ENCODE measurements at regions not wholly inside any gene's neighbourhood (a gene's known extent, or its start where the extent isn't known, plus 50 kb on each side); places are given as distances from the start of the nearest gene placed in this dataset.
"Not testable (repeated sequence)": the region's sequence is repeated elsewhere in the genome, so short reads cannot be mapped to it uniquely, and the experiment has no call there.

DNA sequence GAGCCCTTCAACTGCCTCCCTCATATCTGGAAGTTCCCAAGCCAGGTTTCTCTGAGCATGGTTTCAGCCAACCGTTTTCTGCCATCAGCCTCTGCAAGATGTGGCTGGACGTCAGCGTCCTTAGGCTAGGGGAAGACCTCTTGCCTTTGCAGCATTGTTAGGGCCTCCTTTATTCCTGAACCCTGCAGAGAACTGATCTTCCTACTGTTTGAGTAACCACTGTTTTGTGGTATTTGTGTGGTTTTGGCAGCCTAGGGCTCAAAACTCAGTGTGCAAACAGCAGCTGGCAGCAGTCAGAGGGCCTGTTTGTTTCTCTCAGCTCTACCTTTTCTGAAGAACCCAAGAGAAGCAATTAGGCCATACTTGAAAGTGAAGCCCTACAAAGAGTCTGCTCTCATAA, 83.4 kb upstream of the SEMA3E start:
- Histone ChIP-seq H2AFZ (ENCODE audit: control insufficient read depth, low read length) (no peak overlapping the region), H4K20me1 (ENCODE audit: control insufficient read depth, extremely low read depth, insufficient read depth, low read length) (no peaks in the 10 kb centered on the region), H3K27ac (ENCODE audit: control insufficient read depth, insufficient read depth, low read length) (no peak overlapping the region), H3K4me1 (ENCODE audit: control insufficient read depth, extremely low read depth, insufficient read depth, low read length) (no peaks in the 10 kb centered on the region), H3K9me1 (ENCODE audit: control insufficient read depth, extremely low read depth, insufficient read depth, low read length) (no peaks in the 10 kb centered on the region), H3K27me3 (ENCODE audit: control insufficient read depth, extremely low read depth, insufficient read depth, low read length) (no peaks in the 10 kb centered on the region), H3K9ac (ENCODE audit: control insufficient read depth, extremely low read depth, insufficient read depth, low read length) (no peak overlapping the region), H3K79me2 (ENCODE audit: control insufficient read depth, insufficient read depth, low read length) (no peaks in the 10 kb centered on the region), H3K9me3 (ENCODE audit: control insufficient read depth, low read depth, low read length) (no peaks in the 10 kb centered on the region), H3K4me2 (ENCODE audit: control insufficient read depth, extremely low read depth, insufficient read depth, low read depth, low read length) (no peak overlapping the region), H3K4me3 (ENCODE audit: control insufficient read depth in 2 of 3, extremely low read depth in 1 of 3, insufficient read depth in 2 of 3, low read depth in 1 of 3, low read length in 3 of 3) (no peak overlapping the region), H3K36me3 (ENCODE audit: control insufficient read depth in 2 of 2, extremely low read depth in 1 of 2, insufficient read depth in 2 of 2, low read length in 2 of 2) (no peaks in the 10 kb centered on the region)
- dilution Hi-C loops (cut with MboI; ENCODE audit: extremely low pct_ligation_motif_present, low sequenced_read_pairs) = no loop called here
- DNase-seq (ENCODE audit: low read depth, low spot score) (no peak), FAIRE-seq (no peak)
- TF ChIP-seq, protein P1, sequence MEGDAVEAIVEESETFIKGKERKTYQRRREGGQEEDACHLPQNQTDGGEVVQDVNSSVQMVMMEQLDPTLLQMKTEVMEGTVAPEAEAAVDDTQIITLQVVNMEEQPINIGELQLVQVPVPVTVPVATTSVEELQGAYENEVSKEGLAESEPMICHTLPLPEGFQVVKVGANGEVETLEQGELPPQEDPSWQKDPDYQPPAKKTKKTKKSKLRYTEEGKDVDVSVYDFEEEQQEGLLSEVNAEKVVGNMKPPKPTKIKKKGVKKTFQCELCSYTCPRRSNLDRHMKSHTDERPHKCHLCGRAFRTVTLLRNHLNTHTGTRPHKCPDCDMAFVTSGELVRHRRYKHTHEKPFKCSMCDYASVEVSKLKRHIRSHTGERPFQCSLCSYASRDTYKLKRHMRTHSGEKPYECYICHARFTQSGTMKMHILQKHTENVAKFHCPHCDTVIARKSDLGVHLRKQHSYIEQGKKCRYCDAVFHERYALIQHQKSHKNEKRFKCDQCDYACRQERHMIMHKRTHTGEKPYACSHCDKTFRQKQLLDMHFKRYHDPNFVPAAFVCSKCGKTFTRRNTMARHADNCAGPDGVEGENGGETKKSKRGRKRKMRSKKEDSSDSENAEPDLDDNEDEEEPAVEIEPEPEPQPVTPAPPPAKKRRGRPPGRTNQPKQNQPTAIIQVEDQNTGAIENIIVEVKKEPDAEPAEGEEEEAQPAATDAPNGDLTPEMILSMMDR (optimal IDR thresholded peaks at IDR 0.05 in 1 of 3, IDR thresholded peaks at IDR 0.05 in 1 of 3, conservative IDR thresholded peaks at IDR 0.05 in 1 of 3; ENCODE audit: extremely low read depth in 1 of 3, insufficient read depth in 2 of 3, low read length in 3 of 3) = no peak
- no peak for TF ChIP-seq EZH2 (IDR thresholded peaks at IDR 0.05; ENCODE audit: low read length)

DNA sequence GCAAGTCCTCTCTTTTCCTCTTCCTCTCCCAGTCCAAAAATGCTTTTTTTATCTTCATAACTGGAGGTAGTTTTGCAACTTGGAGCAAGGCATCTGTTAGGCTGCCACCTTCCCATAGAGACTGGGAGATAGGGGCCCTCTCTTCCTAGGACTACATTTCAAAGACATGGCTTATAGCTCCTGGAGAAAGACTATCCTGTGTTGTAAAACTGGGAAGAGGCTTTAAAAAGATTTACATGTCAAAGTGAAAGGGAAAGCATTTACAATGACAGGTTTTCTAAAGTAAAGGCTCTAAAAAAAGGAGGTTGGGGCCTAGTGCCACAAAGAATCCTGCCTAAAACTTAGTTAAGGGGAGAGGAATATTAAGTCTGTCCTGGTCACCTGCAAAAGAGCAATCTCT, 82.2 kb upstream of the SEMA3E start:
- no peaks in the 10 kb centered on the region for H3K9me3 ChIP-seq (ENCODE audit: control insufficient read depth, low read depth, low read length)
- H3K36me3 ChIP-seq (ENCODE audit: control insufficient read depth in 2 of 2, extremely low read depth in 1 of 2, insufficient read depth in 2 of 2, low read length in 2 of 2) = no peaks in the 10 kb centered on the region
- H3K9me1 ChIP-seq (ENCODE audit: control insufficient read depth, extremely low read depth, insufficient read depth, low read length) = no peaks in the 10 kb centered on the region
- dilution Hi-C loops (cut with MboI; ENCODE audit: extremely low pct_ligation_motif_present, low sequenced_read_pairs) = no loop called here
- no peaks in the 10 kb centered on the region for H3K27me3 ChIP-seq (ENCODE audit: control insufficient read depth, extremely low read depth, insufficient read depth, low read length)
- TF ChIP-seq EZH2 (IDR thresholded peaks at IDR 0.05; ENCODE audit: low read length) = no peak
- TF ChIP-seq, protein P1 (optimal IDR thresholded peaks at IDR 0.05 in 1 of 3, IDR thresholded peaks at IDR 0.05 in 1 of 3, conservative IDR thresholded peaks at IDR 0.05 in 1 of 3; ENCODE audit: extremely low read depth in 1 of 3, insufficient read depth in 2 of 3, low read length in 3 of 3) = no peak
- no peak overlapping the region for H3K4me3 ChIP-seq (ENCODE audit: control insufficient read depth in 2 of 3, extremely low read depth in 1 of 3, insufficient read depth in 2 of 3, low read depth in 1 of 3, low read length in 3 of 3)
- DNase-seq (ENCODE audit: low read depth, low spot score) (no peak), FAIRE-seq (no peak)
- no peak overlapping the region for H2AFZ ChIP-seq (ENCODE audit: control insufficient read depth, low read length)
- no peak overlapping the region for H3K4me2 ChIP-seq (ENCODE audit: control insufficient read depth, extremely low read depth, insufficient read depth, low read depth, low read length)
- H4K20me1 ChIP-seq (ENCODE audit: control insufficient read depth, extremely low read depth, insufficient read depth, low read length) = no peaks in the 10 kb centered on the region
- H3K9ac ChIP-seq (ENCODE audit: control insufficient read depth, extremely low read depth, insufficient read depth, low read length) = no peak overlapping the region
- no peaks in the 10 kb centered on the region for H3K79me2 ChIP-seq (ENCODE audit: control insufficient read depth, insufficient read depth, low read length)
- H3K4me1 ChIP-seq (ENCODE audit: control insufficient read depth, extremely low read depth, insufficient read depth, low read length) = no peaks in the 10 kb centered on the region
- H3K27ac ChIP-seq (ENCODE audit: control insufficient read depth, insufficient read depth, low read length) = no peak overlapping the region

GRCh38 chr7:83716923-83717322, 68.0 kb upstream of the SEMA3E start:
- FAIRE-seq; H3K36me3 ChIP-seq (ENCODE audit: control insufficient read depth in 2 of 2, extremely low read depth in 1 of 2, insufficient read depth in 2 of 2, low read length in 2 of 2); H3K27me3 ChIP-seq (ENCODE audit: control insufficient read depth, extremely low read depth, insufficient read depth, low read length); H3K9me3 ChIP-seq (ENCODE audit: control insufficient read depth, low read depth, low read length); H2AFZ ChIP-seq (ENCODE audit: control insufficient read depth, low read length); H3K79me2 ChIP-seq (ENCODE audit: control insufficient read depth, insufficient read depth, low read length); H3K9ac ChIP-seq (ENCODE audit: control insufficient read depth, extremely low read depth, insufficient read depth, low read length); DNase-seq (ENCODE audit: low read depth, low spot score); H3K4me1 ChIP-seq (ENCODE audit: control insufficient read depth, extremely low read depth, insufficient read depth, low read length); dilution Hi-C loops (cut with MboI; ENCODE audit: extremely low pct_ligation_motif_present, low sequenced_read_pairs); H4K20me1 ChIP-seq (ENCODE audit: control insufficient read depth, extremely low read depth, insufficient read depth, low read length); H3K9me1 ChIP-seq (ENCODE audit: control insufficient read depth, extremely low read depth, insufficient read depth, low read length); H3K4me3 ChIP-seq (ENCODE audit: control insufficient read depth in 2 of 3, extremely low read depth in 1 of 3, insufficient read depth in 2 of 3, low read depth in 1 of 3, low read length in 3 of 3); H3K27ac ChIP-seq (ENCODE audit: control insufficient read depth, insufficient read depth, low read length); H3K4me2 ChIP-seq (ENCODE audit: control insufficient read depth, extremely low read depth, insufficient read depth, low read depth, low read length): not testable (repeated sequence)
